ENCODE measurements at regions not wholly inside any gene's neighbourhood (a gene's known extent, or its start where the extent isn't known, plus 50 kb on each side); places are given as distances from the start of the nearest gene placed in this dataset.

GRCh38 chr11:70895366-70895670 lies 357.1 kb downstream of the SHANK2 start:
- TF ChIP-seq, protein P1, sequence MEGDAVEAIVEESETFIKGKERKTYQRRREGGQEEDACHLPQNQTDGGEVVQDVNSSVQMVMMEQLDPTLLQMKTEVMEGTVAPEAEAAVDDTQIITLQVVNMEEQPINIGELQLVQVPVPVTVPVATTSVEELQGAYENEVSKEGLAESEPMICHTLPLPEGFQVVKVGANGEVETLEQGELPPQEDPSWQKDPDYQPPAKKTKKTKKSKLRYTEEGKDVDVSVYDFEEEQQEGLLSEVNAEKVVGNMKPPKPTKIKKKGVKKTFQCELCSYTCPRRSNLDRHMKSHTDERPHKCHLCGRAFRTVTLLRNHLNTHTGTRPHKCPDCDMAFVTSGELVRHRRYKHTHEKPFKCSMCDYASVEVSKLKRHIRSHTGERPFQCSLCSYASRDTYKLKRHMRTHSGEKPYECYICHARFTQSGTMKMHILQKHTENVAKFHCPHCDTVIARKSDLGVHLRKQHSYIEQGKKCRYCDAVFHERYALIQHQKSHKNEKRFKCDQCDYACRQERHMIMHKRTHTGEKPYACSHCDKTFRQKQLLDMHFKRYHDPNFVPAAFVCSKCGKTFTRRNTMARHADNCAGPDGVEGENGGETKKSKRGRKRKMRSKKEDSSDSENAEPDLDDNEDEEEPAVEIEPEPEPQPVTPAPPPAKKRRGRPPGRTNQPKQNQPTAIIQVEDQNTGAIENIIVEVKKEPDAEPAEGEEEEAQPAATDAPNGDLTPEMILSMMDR (conservative IDR thresholded peaks at IDR 0.05 in 1 of 2, IDR thresholded peaks at IDR 0.05 in 1 of 2; ENCODE audit: low read depth in 1 of 2, low read length in 2 of 2) = no peak
- TF ChIP-seq EZH2 (IDR thresholded peaks at IDR 0.05; ENCODE audit: low read length, missing control alignments) = no peak
